ENCODE measurements at regions not wholly inside any gene's neighbourhood (a gene's known extent, or its start where the extent isn't known, plus 50 kb on each side); places are given as distances from the start of the nearest gene placed in this dataset.

GRCh38 chrX:143378851-143379250 is 138.4 kb downstream of the SPANXN3 start:
- H3K27ac ChIP-seq (ENCODE audit: low read depth, low read length) = no peak overlapping the region
- H3K4me1 ChIP-seq (ENCODE audit: control insufficient read depth, insufficient read depth, low read length) = no peaks in the 10 kb centered on the region
- H3K4me3 ChIP-seq (ENCODE audit: low read length) = no peak overlapping the region
- Mint-ChIP-seq H3K27ac (no peak overlapping the region), H3K27me3 (ENCODE audit: insufficient read depth) (no peaks in the 10 kb centered on the region), H3K4me3 (no peak overlapping the region), H3K36me3 (ENCODE audit: low read depth) (no peaks in the 10 kb centered on the region), H3K9me3 (peaks cover 62% of the 10 kb centered on the region), H3K4me1 (no peaks in the 10 kb centered on the region)
- no peak overlapping the region for H3K9ac ChIP-seq (ENCODE audit: extremely low read depth, low read length, poor library complexity, severe bottlenecking)
- H3K36me3 ChIP-seq (ENCODE audit: control insufficient read depth, insufficient read depth, low read length) = no peaks in the 10 kb centered on the region
- no peak for TF ChIP-seq CTCF (conservative IDR thresholded peaks at IDR 0.05)
- H3K27me3 ChIP-seq (ENCODE audit: control insufficient read depth, insufficient read depth, low read length, poor library complexity, severe bottlenecking) = no peaks in the 10 kb centered on the region
- DNase-seq = no peak
- no peaks in the 10 kb centered on the region for H3K9me3 ChIP-seq (ENCODE audit: control insufficient read depth, low read length)
- WGBS, 2 experiments (ENCODE audit: insufficient coverage in 1 of 2, insufficient read length in 1 of 2) = 50 to 83% methylated on average over 1 to 2 of the region's 2 CpGs

GRCh38 chrX:143363419-143363818 is 153.9 kb downstream of the SPANXN3 start:
- Histone ChIP-seq H3K4me3 (ENCODE audit: low read length) (no peak overlapping the region), H3K9me3 (ENCODE audit: control insufficient read depth, low read length) (no peaks in the 10 kb centered on the region), H3K27me3 (ENCODE audit: control insufficient read depth, insufficient read depth, low read length, poor library complexity, severe bottlenecking) (no peaks in the 10 kb centered on the region), H3K36me3 (ENCODE audit: control insufficient read depth, insufficient read depth, low read length) (no peaks in the 10 kb centered on the region), H3K4me1 (ENCODE audit: control insufficient read depth, insufficient read depth, low read length) (no peaks in the 10 kb centered on the region), H3K27ac (ENCODE audit: low read depth, low read length) (no peak overlapping the region), H3K9ac (ENCODE audit: extremely low read depth, low read length, poor library complexity, severe bottlenecking) (no peak overlapping the region)
- no peak overlapping the region for H3K4me3 Mint-ChIP-seq
- 60 to 76% methylated on average over 1 to 3 of the region's 3 CpGs for WGBS, 2 experiments (ENCODE audit: insufficient coverage in 1 of 2, insufficient read length in 1 of 2)
- peaks cover 56% of the 10 kb centered on the region for H3K9me3 Mint-ChIP-seq
- TF ChIP-seq CTCF (conservative IDR thresholded peaks at IDR 0.05) = no peak
- H3K27ac Mint-ChIP-seq = no peak overlapping the region
- no peaks in the 10 kb centered on the region for H3K27me3 Mint-ChIP-seq (ENCODE audit: insufficient read depth)
- H3K36me3 Mint-ChIP-seq (ENCODE audit: low read depth) = no peaks in the 10 kb centered on the region
- DNase-seq = no peak
- no peaks in the 10 kb centered on the region for H3K4me1 Mint-ChIP-seq

- H3K27ac ChIP-seq (ENCODE audit: low read depth, low read length) = no peak overlapping the region
- 60 to 93% methylated on average over 1 of the region's 1 CpG for WGBS, 2 experiments (ENCODE audit: insufficient coverage in 1 of 2, insufficient read length in 1 of 2)
- peak; percentile 66 for TF ChIP-seq CTCF (conservative IDR thresholded peaks at IDR 0.05)
These were observed 177.1 kb downstream of the SPANXN3 start for GRCh38 chrX:143340190-143340589.

More at GRCh38 chrX:143340190-143340589, 177.1 kb downstream of the SPANXN3 start:
- Histone ChIP-seq H3K27me3 (ENCODE audit: control insufficient read depth, insufficient read depth, low read length, poor library complexity, severe bottlenecking) (no peaks in the 10 kb centered on the region), H3K9me3 (ENCODE audit: control insufficient read depth, low read length) (no peaks in the 10 kb centered on the region), H3K4me3 (ENCODE audit: low read length) (no peak overlapping the region), H3K36me3 (ENCODE audit: control insufficient read depth, insufficient read depth, low read length) (no peaks in the 10 kb centered on the region), H3K4me1 (ENCODE audit: control insufficient read depth, insufficient read depth, low read length) (no peaks in the 10 kb centered on the region), H3K9ac (ENCODE audit: extremely low read depth, low read length, poor library complexity, severe bottlenecking) (no peak overlapping the region)
- Mint-ChIP-seq H3K4me1 (no peaks in the 10 kb centered on the region), H3K9me3 (peaks cover 46% of the 10 kb centered on the region), H3K4me3 (no peak overlapping the region), H3K27me3 (ENCODE audit: insufficient read depth) (no peaks in the 10 kb centered on the region), H3K27ac (no peak overlapping the region), H3K36me3 (ENCODE audit: low read depth) (no peaks in the 10 kb centered on the region)
- no peak for DNase-seq

Measured in endodermal cell (in vitro differentiated cells).